ENCODE measurements at regions not wholly inside any gene's neighbourhood (a gene's known extent, or its start where the extent isn't known, plus 50 kb on each side); places are given as distances from the start of the nearest gene placed in this dataset.

DNA sequence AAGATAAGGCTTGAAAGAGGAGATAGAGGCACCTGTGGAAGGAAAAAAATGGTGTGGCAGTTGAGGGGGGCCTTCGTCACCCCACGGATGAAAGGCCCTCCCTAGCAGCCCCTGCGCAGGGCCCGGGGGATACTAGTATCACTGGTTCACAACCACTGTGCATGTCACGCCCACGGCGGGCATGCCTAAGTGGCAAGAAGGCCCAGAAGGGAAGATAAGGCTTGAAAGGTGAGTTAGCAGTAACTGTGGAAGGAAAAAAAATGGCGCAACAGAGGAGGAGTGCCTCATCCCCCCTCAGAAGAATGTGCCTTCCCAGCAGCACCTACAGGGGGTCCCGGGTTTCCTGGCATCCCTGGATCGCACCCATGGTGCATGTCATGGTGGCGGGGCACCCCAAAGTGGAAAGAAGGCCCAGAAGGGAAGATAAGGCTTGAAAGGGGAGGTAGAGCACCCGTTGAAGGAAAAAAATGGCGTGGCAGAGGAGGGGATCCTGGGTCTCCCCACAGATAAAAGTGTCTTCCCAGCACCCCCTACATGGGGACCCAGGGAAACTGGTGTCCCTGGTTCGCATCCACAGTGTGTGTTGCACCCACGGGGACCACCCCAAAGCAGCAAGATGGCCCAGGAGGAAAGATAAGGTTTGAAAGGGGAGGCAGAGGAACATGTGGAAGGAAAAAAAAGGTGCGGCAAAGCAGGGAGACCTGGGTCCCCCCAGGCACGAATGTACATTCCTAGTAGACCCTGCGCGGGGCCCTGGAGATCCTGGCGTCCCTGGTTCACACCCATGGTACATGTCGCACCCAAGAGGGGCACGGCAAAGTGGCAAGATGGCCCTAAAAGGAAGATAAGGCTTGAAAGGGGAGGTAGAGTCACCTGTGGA lies 279.2 kb downstream of the ALG10 start:
- TF ChIP-seq, protein P1, sequence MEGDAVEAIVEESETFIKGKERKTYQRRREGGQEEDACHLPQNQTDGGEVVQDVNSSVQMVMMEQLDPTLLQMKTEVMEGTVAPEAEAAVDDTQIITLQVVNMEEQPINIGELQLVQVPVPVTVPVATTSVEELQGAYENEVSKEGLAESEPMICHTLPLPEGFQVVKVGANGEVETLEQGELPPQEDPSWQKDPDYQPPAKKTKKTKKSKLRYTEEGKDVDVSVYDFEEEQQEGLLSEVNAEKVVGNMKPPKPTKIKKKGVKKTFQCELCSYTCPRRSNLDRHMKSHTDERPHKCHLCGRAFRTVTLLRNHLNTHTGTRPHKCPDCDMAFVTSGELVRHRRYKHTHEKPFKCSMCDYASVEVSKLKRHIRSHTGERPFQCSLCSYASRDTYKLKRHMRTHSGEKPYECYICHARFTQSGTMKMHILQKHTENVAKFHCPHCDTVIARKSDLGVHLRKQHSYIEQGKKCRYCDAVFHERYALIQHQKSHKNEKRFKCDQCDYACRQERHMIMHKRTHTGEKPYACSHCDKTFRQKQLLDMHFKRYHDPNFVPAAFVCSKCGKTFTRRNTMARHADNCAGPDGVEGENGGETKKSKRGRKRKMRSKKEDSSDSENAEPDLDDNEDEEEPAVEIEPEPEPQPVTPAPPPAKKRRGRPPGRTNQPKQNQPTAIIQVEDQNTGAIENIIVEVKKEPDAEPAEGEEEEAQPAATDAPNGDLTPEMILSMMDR (IDR thresholded peaks at IDR 0.05 in 2 of 3, conservative IDR thresholded peaks at IDR 0.05 in 1 of 3; ENCODE audit: control insufficient read depth in 2 of 3, extremely low read depth in 1 of 3, insufficient read depth in 1 of 3, low read depth in 3 of 3, low read length in 3 of 3) = no peak
- TF ChIP-seq EZH2 (IDR thresholded peaks at IDR 0.05; ENCODE audit: borderline replicate concordance, control insufficient read depth, low read depth, low read length) (no peak), SP1 (IDR thresholded peaks at IDR 0.05; ENCODE audit: low read depth, low read length) (no peak), POLR2A (IDR thresholded peaks at IDR 0.05; ENCODE audit: low read depth, low read length) (no peak), JUND (IDR thresholded peaks at IDR 0.05; ENCODE audit: low read depth, low read length) (no peak), EP300 (IDR thresholded peaks at IDR 0.05; ENCODE audit: borderline replicate concordance in 1 of 2, control insufficient read depth in 1 of 2, low read depth in 2 of 2, low read length in 2 of 2) (no peak), RFX5 (IDR thresholded peaks at IDR 0.05; ENCODE audit: low read depth, low read length) (no peak), BMI1 (IDR thresholded peaks at IDR 0.05; ENCODE audit: borderline replicate concordance) (no peak), TCF12 (IDR thresholded peaks at IDR 0.05; ENCODE audit: low read depth, low read length) (no peak)
- TF ChIP-seq, protein P2, sequence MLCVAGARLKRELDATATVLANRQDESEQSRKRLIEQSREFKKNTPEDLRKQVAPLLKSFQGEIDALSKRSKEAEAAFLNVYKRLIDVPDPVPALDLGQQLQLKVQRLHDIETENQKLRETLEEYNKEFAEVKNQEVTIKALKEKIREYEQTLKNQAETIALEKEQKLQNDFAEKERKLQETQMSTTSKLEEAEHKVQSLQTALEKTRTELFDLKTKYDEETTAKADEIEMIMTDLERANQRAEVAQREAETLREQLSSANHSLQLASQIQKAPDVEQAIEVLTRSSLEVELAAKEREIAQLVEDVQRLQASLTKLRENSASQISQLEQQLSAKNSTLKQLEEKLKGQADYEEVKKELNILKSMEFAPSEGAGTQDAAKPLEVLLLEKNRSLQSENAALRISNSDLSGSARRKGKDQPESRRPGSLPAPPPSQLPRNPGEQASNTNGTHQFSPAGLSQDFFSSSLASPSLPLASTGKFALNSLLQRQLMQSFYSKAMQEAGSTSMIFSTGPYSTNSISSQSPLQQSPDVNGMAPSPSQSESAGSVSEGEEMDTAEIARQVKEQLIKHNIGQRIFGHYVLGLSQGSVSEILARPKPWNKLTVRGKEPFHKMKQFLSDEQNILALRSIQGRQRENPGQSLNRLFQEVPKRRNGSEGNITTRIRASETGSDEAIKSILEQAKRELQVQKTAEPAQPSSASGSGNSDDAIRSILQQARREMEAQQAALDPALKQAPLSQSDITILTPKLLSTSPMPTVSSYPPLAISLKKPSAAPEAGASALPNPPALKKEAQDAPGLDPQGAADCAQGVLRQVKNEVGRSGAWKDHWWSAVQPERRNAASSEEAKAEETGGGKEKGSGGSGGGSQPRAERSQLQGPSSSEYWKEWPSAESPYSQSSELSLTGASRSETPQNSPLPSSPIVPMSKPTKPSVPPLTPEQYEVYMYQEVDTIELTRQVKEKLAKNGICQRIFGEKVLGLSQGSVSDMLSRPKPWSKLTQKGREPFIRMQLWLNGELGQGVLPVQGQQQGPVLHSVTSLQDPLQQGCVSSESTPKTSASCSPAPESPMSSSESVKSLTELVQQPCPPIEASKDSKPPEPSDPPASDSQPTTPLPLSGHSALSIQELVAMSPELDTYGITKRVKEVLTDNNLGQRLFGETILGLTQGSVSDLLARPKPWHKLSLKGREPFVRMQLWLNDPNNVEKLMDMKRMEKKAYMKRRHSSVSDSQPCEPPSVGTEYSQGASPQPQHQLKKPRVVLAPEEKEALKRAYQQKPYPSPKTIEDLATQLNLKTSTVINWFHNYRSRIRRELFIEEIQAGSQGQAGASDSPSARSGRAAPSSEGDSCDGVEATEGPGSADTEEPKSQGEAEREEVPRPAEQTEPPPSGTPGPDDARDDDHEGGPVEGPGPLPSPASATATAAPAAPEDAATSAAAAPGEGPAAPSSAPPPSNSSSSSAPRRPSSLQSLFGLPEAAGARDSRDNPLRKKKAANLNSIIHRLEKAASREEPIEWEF (IDR thresholded peaks at IDR 0.05; ENCODE audit: insufficient replicate concordance, low read depth, low read length) = no peak
- TF ChIP-seq, protein P3, sequence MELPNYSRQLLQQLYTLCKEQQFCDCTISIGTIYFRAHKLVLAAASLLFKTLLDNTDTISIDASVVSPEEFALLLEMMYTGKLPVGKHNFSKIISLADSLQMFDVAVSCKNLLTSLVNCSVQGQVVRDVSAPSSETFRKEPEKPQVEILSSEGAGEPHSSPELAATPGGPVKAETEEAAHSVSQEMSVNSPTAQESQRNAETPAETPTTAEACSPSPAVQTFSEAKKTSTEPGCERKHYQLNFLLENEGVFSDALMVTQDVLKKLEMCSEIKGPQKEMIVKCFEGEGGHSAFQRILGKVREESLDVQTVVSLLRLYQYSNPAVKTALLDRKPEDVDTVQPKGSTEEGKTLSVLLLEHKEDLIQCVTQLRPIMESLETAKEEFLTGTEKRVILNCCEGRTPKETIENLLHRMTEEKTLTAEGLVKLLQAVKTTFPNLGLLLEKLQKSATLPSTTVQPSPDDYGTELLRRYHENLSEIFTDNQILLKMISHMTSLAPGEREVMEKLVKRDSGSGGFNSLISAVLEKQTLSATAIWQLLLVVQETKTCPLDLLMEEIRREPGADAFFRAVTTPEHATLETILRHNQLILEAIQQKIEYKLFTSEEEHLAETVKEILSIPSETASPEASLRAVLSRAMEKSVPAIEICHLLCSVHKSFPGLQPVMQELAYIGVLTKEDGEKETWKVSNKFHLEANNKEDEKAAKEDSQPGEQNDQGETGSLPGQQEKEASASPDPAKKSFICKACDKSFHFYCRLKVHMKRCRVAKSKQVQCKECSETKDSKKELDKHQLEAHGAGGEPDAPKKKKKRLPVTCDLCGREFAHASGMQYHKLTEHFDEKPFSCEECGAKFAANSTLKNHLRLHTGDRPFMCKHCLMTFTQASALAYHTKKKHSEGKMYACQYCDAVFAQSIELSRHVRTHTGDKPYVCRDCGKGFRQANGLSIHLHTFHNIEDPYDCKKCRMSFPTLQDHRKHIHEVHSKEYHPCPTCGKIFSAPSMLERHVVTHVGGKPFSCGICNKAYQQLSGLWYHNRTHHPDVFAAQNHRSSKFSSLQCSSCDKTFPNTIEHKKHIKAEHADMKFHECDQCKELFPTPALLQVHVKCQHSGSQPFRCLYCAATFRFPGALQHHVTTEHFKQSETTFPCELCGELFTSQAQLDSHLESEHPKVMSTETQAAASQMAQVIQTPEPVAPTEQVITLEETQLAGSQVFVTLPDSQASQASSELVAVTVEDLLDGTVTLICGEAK (IDR thresholded peaks at IDR 0.05; ENCODE audit: borderline replicate concordance) = no peak
- TF ChIP-seq, protein P4, sequence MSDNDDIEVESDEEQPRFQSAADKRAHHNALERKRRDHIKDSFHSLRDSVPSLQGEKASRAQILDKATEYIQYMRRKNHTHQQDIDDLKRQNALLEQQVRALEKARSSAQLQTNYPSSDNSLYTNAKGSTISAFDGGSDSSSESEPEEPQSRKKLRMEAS (IDR thresholded peaks at IDR 0.05; ENCODE audit: low read depth, low read length) = no peak
